ENCODE measurements at regions not wholly inside any gene's neighbourhood (a gene's known extent, or its start where the extent isn't known, plus 50 kb on each side); places are given as distances from the start of the nearest gene placed in this dataset.

- DNase-seq (no peak), ATAC-seq (replicated peaks in 1 of 4) (no peak)
- CTCF ChIA-PET: no interaction called here
- Mint-ChIP-seq H3K4me1 (no peaks in the 10 kb centered on the region), H3K36me3 (no peaks in the 10 kb centered on the region), H3K4me3 (no peak overlapping the region), H3K27ac (no peak overlapping the region), H3K27me3 (no peaks in the 10 kb centered on the region), H3K9me3 (peaks cover 5 to 9% (median 8%) of the 10 kb centered on the region in 3 donors)
- H3K36me3 ChIP-seq (ENCODE audit: control insufficient read depth in 2 of 2, extremely low read depth in 1 of 2, insufficient read depth in 1 of 2, low read length in 1 of 2): no peaks in the 10 kb centered on the region
- H3K4me3 ChIP-seq (ENCODE audit: control insufficient read depth in 1 of 2, extremely low read depth in 1 of 2, low read length in 1 of 2): no peak overlapping the region
- no peaks in the 10 kb centered on the region for H3K9me3 ChIP-seq
- H3K27ac ChIP-seq (ENCODE audit: low read length): no peak overlapping the region
- WGBS (ENCODE audit: insufficient coverage): 71% methylated on average over 4 of the region's 5 CpGs
- no peaks in the 10 kb centered on the region for H3K27me3 ChIP-seq (replicated peaks in 1 of 2; ENCODE audit: control insufficient read depth in 2 of 2, extremely low read depth in 1 of 2, insufficient read depth in 2 of 2, low read length in 1 of 2)
- H3K4me1 ChIP-seq (ENCODE audit: control insufficient read depth in 1 of 2, extremely low read depth in 1 of 2, insufficient read depth in 2 of 2, low read length in 2 of 2): no peaks in the 10 kb centered on the region
- POLR2A ChIA-PET: no interaction called here
These were observed 146.8 kb upstream of the DIO2 start for GRCh38 chr14:80358112-80358511.

- ATAC-seq (replicated peaks in 1 of 4) (no peak), DNase-seq (no peak)
- ChIA-PET POLR2A (no interaction called here), CTCF (no interaction called here)
- no peak overlapping the region for H3K27ac Mint-ChIP-seq
- WGBS (ENCODE audit: insufficient coverage): no CpG with 5 or more reads among the region's 2 CpGs
- no peaks in the 10 kb centered on the region for H3K9me3 ChIP-seq
- H3K4me1 Mint-ChIP-seq: no peaks in the 10 kb centered on the region
- H3K9me3 Mint-ChIP-seq: peaks cover 5 to 9% (median 8%) of the 10 kb centered on the region in 3 donors
- no peaks in the 10 kb centered on the region for H3K27me3 ChIP-seq (replicated peaks in 1 of 2; ENCODE audit: control insufficient read depth in 2 of 2, extremely low read depth in 1 of 2, insufficient read depth in 2 of 2, low read length in 1 of 2)
- H3K4me1 ChIP-seq (ENCODE audit: control insufficient read depth in 1 of 2, extremely low read depth in 1 of 2, insufficient read depth in 2 of 2, low read length in 2 of 2): no peaks in the 10 kb centered on the region
- no peak overlapping the region for H3K4me3 Mint-ChIP-seq
- H3K36me3 Mint-ChIP-seq: no peaks in the 10 kb centered on the region
- H3K27ac ChIP-seq (ENCODE audit: low read length): no peak overlapping the region
- H3K27me3 Mint-ChIP-seq: no peaks in the 10 kb centered on the region
- H3K4me3 ChIP-seq (ENCODE audit: control insufficient read depth in 1 of 2, extremely low read depth in 1 of 2, low read length in 1 of 2): no peak overlapping the region
- H3K36me3 ChIP-seq (ENCODE audit: control insufficient read depth in 2 of 2, extremely low read depth in 1 of 2, insufficient read depth in 1 of 2, low read length in 1 of 2): no peaks in the 10 kb centered on the region
These were observed 145.1 kb upstream of the DIO2 start for GRCh38 chr14:80356413-80356812.

- POLR2A ChIA-PET: no interaction called here
- no peaks in the 10 kb centered on the region for H3K36me3 ChIP-seq (ENCODE audit: control insufficient read depth in 2 of 2, extremely low read depth in 1 of 2, insufficient read depth in 1 of 2, low read length in 1 of 2)
- H3K36me3 Mint-ChIP-seq: no peaks in the 10 kb centered on the region
- CTCF ChIA-PET: no interaction called here
- no peak overlapping the region for H3K4me3 Mint-ChIP-seq
- no peaks in the 10 kb centered on the region for H3K27me3 Mint-ChIP-seq
- H3K27ac Mint-ChIP-seq: no peak overlapping the region
- H3K4me3 ChIP-seq (ENCODE audit: control insufficient read depth in 1 of 2, extremely low read depth in 1 of 2, low read length in 1 of 2): no peak overlapping the region
- no peaks in the 10 kb centered on the region for H3K9me3 ChIP-seq
- ATAC-seq (replicated peaks in 1 of 4) (no peak), DNase-seq (no peak)
- H3K27ac ChIP-seq (ENCODE audit: low read length): no peak overlapping the region
- peaks cover 5 to 8% (median 5%) of the 10 kb centered on the region in 3 donors for H3K9me3 Mint-ChIP-seq
- no peaks in the 10 kb centered on the region for H3K27me3 ChIP-seq (replicated peaks in 1 of 2; ENCODE audit: control insufficient read depth in 2 of 2, extremely low read depth in 1 of 2, insufficient read depth in 2 of 2, low read length in 1 of 2)
- 91% methylated on average over 4 of the region's 6 CpGs for WGBS (ENCODE audit: insufficient coverage)
- H3K4me1 Mint-ChIP-seq: no peaks in the 10 kb centered on the region
- H3K4me1 ChIP-seq (ENCODE audit: control insufficient read depth in 1 of 2, extremely low read depth in 1 of 2, insufficient read depth in 2 of 2, low read length in 2 of 2): no peaks in the 10 kb centered on the region
These were observed 143.7 kb upstream of the DIO2 start for GRCh38 chr14:80354860-80355581.

- Mint-ChIP-seq H3K27ac (no peak overlapping the region), H3K9me3 (peaks cover 5 to 9% (median 8%) of the 10 kb centered on the region in 3 donors), H3K27me3 (no peaks in the 10 kb centered on the region), H3K4me3 (no peak overlapping the region), H3K4me1 (no peaks in the 10 kb centered on the region), H3K36me3 (no peaks in the 10 kb centered on the region)
- DNase-seq (no peak), ATAC-seq (replicated peaks in 1 of 4) (no peak)
- ChIA-PET CTCF (no interaction called here), POLR2A (interaction anchor here in 1 of 2 donors (0.6 kb wide), 1 partner anchor 1081 kb away, joined by 10 read pairs; no protein-coding TSS in a partner anchor)
- H3K4me1 ChIP-seq (ENCODE audit: control insufficient read depth in 1 of 2, extremely low read depth in 1 of 2, insufficient read depth in 2 of 2, low read length in 2 of 2): no peaks in the 10 kb centered on the region
- H3K4me3 ChIP-seq (ENCODE audit: control insufficient read depth in 1 of 2, extremely low read depth in 1 of 2, low read length in 1 of 2): no peak overlapping the region
- H3K27me3 ChIP-seq (replicated peaks in 1 of 2; ENCODE audit: control insufficient read depth in 2 of 2, extremely low read depth in 1 of 2, insufficient read depth in 2 of 2, low read length in 1 of 2): no peaks in the 10 kb centered on the region
- no peaks in the 10 kb centered on the region for H3K9me3 ChIP-seq
- H3K36me3 ChIP-seq (ENCODE audit: control insufficient read depth in 2 of 2, extremely low read depth in 1 of 2, insufficient read depth in 1 of 2, low read length in 1 of 2): no peaks in the 10 kb centered on the region
- H3K27ac ChIP-seq (ENCODE audit: low read length): no peak overlapping the region
- WGBS (ENCODE audit: insufficient coverage): no CpG with 5 or more reads among the region's 1 CpG
These were observed 141.2 kb upstream of the DIO2 start for GRCh38 chr14:80352471-80352870.

GRCh38 chr14:80350707-80351106, 139.4 kb upstream of the DIO2 start:
- no peaks in the 10 kb centered on the region for H3K27me3 Mint-ChIP-seq
- H3K4me3 Mint-ChIP-seq: no peak overlapping the region
- H3K27ac Mint-ChIP-seq: no peak overlapping the region
- WGBS (ENCODE audit: insufficient coverage): 100% methylated on average over 1 of the region's 6 CpGs
- no peak for DNase-seq
- H3K4me1 Mint-ChIP-seq: no peaks in the 10 kb centered on the region
- ATAC-seq (replicated peaks in 1 of 4): no peak
- ChIA-PET CTCF (no interaction called here), POLR2A (no interaction called here)
- Histone ChIP-seq H3K9me3 (no peaks in the 10 kb centered on the region), H3K27me3 (replicated peaks in 1 of 2; ENCODE audit: control insufficient read depth in 2 of 2, extremely low read depth in 1 of 2, insufficient read depth in 2 of 2, low read length in 1 of 2) (no peaks in the 10 kb centered on the region), H3K4me1 (ENCODE audit: control insufficient read depth in 1 of 2, extremely low read depth in 1 of 2, insufficient read depth in 2 of 2, low read length in 2 of 2) (no peaks in the 10 kb centered on the region), H3K36me3 (ENCODE audit: control insufficient read depth in 2 of 2, extremely low read depth in 1 of 2, insufficient read depth in 1 of 2, low read length in 1 of 2) (no peaks in the 10 kb centered on the region), H3K27ac (ENCODE audit: low read length) (no peak overlapping the region), H3K4me3 (ENCODE audit: control insufficient read depth in 1 of 2, extremely low read depth in 1 of 2, low read length in 1 of 2) (no peak overlapping the region)
- H3K36me3 Mint-ChIP-seq: no peaks in the 10 kb centered on the region
- peaks cover 5 to 9% (median 8%) of the 10 kb centered on the region in 3 donors for H3K9me3 Mint-ChIP-seq

GRCh38 chr14:80346395-80346794, 135.1 kb upstream of the DIO2 start:
- no CpG with 5 or more reads among the region's 2 CpGs for WGBS (ENCODE audit: insufficient coverage)

GRCh38 chr14:80344208-80344607, 132.9 kb upstream of the DIO2 start:
- WGBS (ENCODE audit: insufficient coverage): no CpG with 5 or more reads among the region's 1 CpG
- H3K4me3 ChIP-seq (ENCODE audit: control insufficient read depth in 1 of 2, extremely low read depth in 1 of 2, low read length in 1 of 2): no peak overlapping the region
- H3K36me3 ChIP-seq (ENCODE audit: control insufficient read depth in 2 of 2, extremely low read depth in 1 of 2, insufficient read depth in 1 of 2, low read length in 1 of 2): no peaks in the 10 kb centered on the region
- no peaks in the 10 kb centered on the region for H3K36me3 Mint-ChIP-seq
- H3K27me3 ChIP-seq (replicated peaks in 1 of 2; ENCODE audit: control insufficient read depth in 2 of 2, extremely low read depth in 1 of 2, insufficient read depth in 2 of 2, low read length in 1 of 2): no peaks in the 10 kb centered on the region
- H3K27me3 Mint-ChIP-seq: no peaks in the 10 kb centered on the region
- no peaks in the 10 kb centered on the region for H3K4me1 Mint-ChIP-seq
- H3K27ac Mint-ChIP-seq: no peak overlapping the region
- ATAC-seq (replicated peaks in 1 of 4) (no peak), DNase-seq (no peak)
- no peak overlapping the region for H3K4me3 Mint-ChIP-seq
- no peaks in the 10 kb centered on the region for H3K9me3 ChIP-seq
- no peak overlapping the region for H3K27ac ChIP-seq (ENCODE audit: low read length)
- ChIA-PET POLR2A (no interaction called here), CTCF (no interaction called here)
- peaks cover 2 to 18% (median 6%) of the 10 kb centered on the region in 3 donors for H3K9me3 Mint-ChIP-seq
- no peaks in the 10 kb centered on the region for H3K4me1 ChIP-seq (ENCODE audit: control insufficient read depth in 1 of 2, extremely low read depth in 1 of 2, insufficient read depth in 2 of 2, low read length in 2 of 2)

More at GRCh38 chr14:80346395-80346794, 135.1 kb upstream of the DIO2 start:
- Mint-ChIP-seq H3K4me3 (no peak overlapping the region), H3K36me3 (no peaks in the 10 kb centered on the region), H3K4me1 (no peaks in the 10 kb centered on the region), H3K9me3 (peaks cover 0 to 4% (median 2%) of the 10 kb centered on the region in 3 donors), H3K27ac (no peak overlapping the region), H3K27me3 (no peaks in the 10 kb centered on the region)
- H3K27me3 ChIP-seq (replicated peaks in 1 of 2; ENCODE audit: control insufficient read depth in 2 of 2, extremely low read depth in 1 of 2, insufficient read depth in 2 of 2, low read length in 1 of 2): no peaks in the 10 kb centered on the region
- no peak for DNase-seq
- no peaks in the 10 kb centered on the region for H3K9me3 ChIP-seq
- H3K27ac ChIP-seq (ENCODE audit: low read length): no peak overlapping the region
- no peak overlapping the region for H3K4me3 ChIP-seq (ENCODE audit: control insufficient read depth in 1 of 2, extremely low read depth in 1 of 2, low read length in 1 of 2)
- ATAC-seq (replicated peaks in 1 of 4): no peak
- H3K4me1 ChIP-seq (ENCODE audit: control insufficient read depth in 1 of 2, extremely low read depth in 1 of 2, insufficient read depth in 2 of 2, low read length in 2 of 2): no peaks in the 10 kb centered on the region
- POLR2A ChIA-PET: no interaction called here
- no peaks in the 10 kb centered on the region for H3K36me3 ChIP-seq (ENCODE audit: control insufficient read depth in 2 of 2, extremely low read depth in 1 of 2, insufficient read depth in 1 of 2, low read length in 1 of 2)
- CTCF ChIA-PET: no interaction called here

Data from T-cell (primary cell).